ENCODE measurements at regions not wholly inside any gene's neighbourhood (a gene's known extent, or its start where the extent isn't known, plus 50 kb on each side); places are given as distances from the start of the nearest gene placed in this dataset.

GRCh38 chr19:42655748-42656147, 61.0 kb upstream of the CEACAM8 start (continued):
- TF ChIP-seq SIN3A (IDR thresholded peaks at IDR 0.05; ENCODE audit: borderline replicate concordance, low read depth, low read length) (no peak), MXI1 (IDR thresholded peaks at IDR 0.05; ENCODE audit: low read depth, low read length) (no peak), CTCF (IDR thresholded peaks at IDR 0.05) (no peak), YY1 (IDR thresholded peaks at IDR 0.05; ENCODE audit: low read depth) (no peak)

DNA sequence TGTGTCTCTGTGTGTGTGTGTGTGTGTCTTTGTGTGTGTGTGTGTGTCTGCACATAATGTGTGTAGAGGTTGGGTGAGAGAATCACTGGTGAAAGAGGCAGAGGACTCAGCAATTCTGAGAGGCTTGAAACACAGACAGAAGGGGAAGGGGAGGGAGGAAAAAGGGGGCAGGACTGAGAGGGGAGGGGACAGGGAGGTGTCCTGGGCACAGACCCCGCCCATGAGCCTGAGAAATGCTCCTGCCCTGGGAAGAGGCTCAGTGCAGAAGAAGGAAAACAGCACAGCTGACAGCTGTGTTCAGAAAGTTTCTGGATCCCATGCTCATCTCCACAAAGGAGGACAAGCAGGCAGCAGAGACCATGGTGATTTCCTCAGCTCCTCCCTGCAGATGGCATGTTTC, 59.1 kb upstream of the CEACAM8 start:
- Histone ChIP-seq H3K9me2 (no peaks in the 10 kb centered on the region), H3K27me3 (ENCODE audit: insufficient read depth) (peaks cover 16% of the 10 kb centered on the region; the same call in 1 of the 2 replicates), H3K4me2 (no peak overlapping the region), H3K4me3 (ENCODE audit: low read depth in 2 of 2, low read length in 1 of 2) (no peak overlapping the region), H3K36me3 (replicated peaks in 1 of 2; ENCODE audit: control insufficient read depth in 1 of 2, insufficient read depth in 2 of 2, low read length in 1 of 2) (no peaks in the 10 kb centered on the region), H3K9me3 (no peaks in the 10 kb centered on the region), H3K4me1 (ENCODE audit: control insufficient read depth in 1 of 2, insufficient read depth in 2 of 2, low read depth in 1 of 2, low read length in 1 of 2) (no peaks in the 10 kb centered on the region), H3K27ac (ENCODE audit: low read depth in 2 of 2, low read length in 1 of 2) (no peak overlapping the region), H3K9ac (no peak overlapping the region), H4K20me1 (ENCODE audit: insufficient read depth) (no peaks in the 10 kb centered on the region), H3K79me2 (ENCODE audit: insufficient read depth) (no peaks in the 10 kb centered on the region), H3F3A (replicated peaks; ENCODE audit: insufficient read depth) (no peaks in the 10 kb centered on the region), H2AFZ (ENCODE audit: low read depth) (no peak overlapping the region)
- ChIA-PET POLR2A (no interaction called here), CTCF (interaction anchor here (1.2 kb wide), 1 partner anchor 19 kb away, joined by 3 read pairs; no protein-coding TSS in a partner anchor)
- WGBS (ENCODE audit: low lambda C conversion rate): 0% methylated on average over 1 of the region's 1 CpG
- no peak for DNase-seq
- TF ChIP-seq REST (IDR thresholded peaks at IDR 0.05; ENCODE audit: low read depth, low read length): no peak
- TF ChIP-seq FOXM1 (IDR thresholded peaks at IDR 0.05; ENCODE audit: low read depth): no peak

- POLR2A ChIA-PET: no interaction called here
These were observed 57.3 kb upstream of the CEACAM8 start for GRCh38 chr19:42652021-42652420.

More at GRCh38 chr19:42652021-42652420, 57.3 kb upstream of the CEACAM8 start:
- WGBS (ENCODE audit: low lambda C conversion rate): 2% methylated on average over 8 of the region's 8 CpGs
- Histone ChIP-seq H3K9ac (no peak overlapping the region), H4K20me1 (ENCODE audit: insufficient read depth) (no peaks in the 10 kb centered on the region), H3K4me3 (ENCODE audit: low read depth in 2 of 2, low read length in 1 of 2) (no peak overlapping the region), H3K79me2 (ENCODE audit: insufficient read depth) (no peaks in the 10 kb centered on the region), H3K36me3 (replicated peaks in 1 of 2; ENCODE audit: control insufficient read depth in 1 of 2, insufficient read depth in 2 of 2, low read length in 1 of 2) (no peaks in the 10 kb centered on the region), H3K4me1 (ENCODE audit: control insufficient read depth in 1 of 2, insufficient read depth in 2 of 2, low read depth in 1 of 2, low read length in 1 of 2) (no peaks in the 10 kb centered on the region), H3K27me3 (ENCODE audit: insufficient read depth) (peaks cover 22% of the 10 kb centered on the region; the same call in 1 of the 2 replicates), H3K4me2 (no peak overlapping the region), H2AFZ (ENCODE audit: low read depth) (no peak overlapping the region), H3F3A (replicated peaks; ENCODE audit: insufficient read depth) (no peaks in the 10 kb centered on the region), H3K9me2 (no peaks in the 10 kb centered on the region), H3K27ac (ENCODE audit: low read depth in 2 of 2, low read length in 1 of 2) (no peak overlapping the region), H3K9me3 (no peaks in the 10 kb centered on the region)
- no peak for TF ChIP-seq PBX3 (IDR thresholded peaks at IDR 0.05)
- no peak for TF ChIP-seq TCF12 (IDR thresholded peaks at IDR 0.05)
- no peak for TF ChIP-seq NRF1 (IDR thresholded peaks at IDR 0.05; ENCODE audit: low read depth, low read length)
- no peak for TF ChIP-seq EP300 (IDR thresholded peaks at IDR 0.05; ENCODE audit: borderline replicate concordance in 1 of 2, low read depth in 1 of 2, low read length in 1 of 2)
- CTCF ChIA-PET: no interaction called here
- DNase-seq: no peak
